GM06990 (cell line): ENCODE measurements at regions not wholly inside any gene's neighbourhood (a gene's known extent, or its start where the extent isn't known, plus 50 kb on each side); places are given as distances from the start of the nearest gene placed in this dataset.

Experiments used
- DNase-seq: peaks from one replicate; pipeline ENCODE4 v3.0.0-alpha.2; 2011; ENCODE audit not compliant: insufficient read length; ENCODE audit errors: extremely low read depth
- H3K27me3 ChIP-seq: replicated peaks from 2 replicates; pipeline ENCODE4 v1.6.0; 2011; ENCODE audit warnings: low read length; ENCODE audit not compliant: control insufficient read depth, insufficient read depth
- H3K36me3 ChIP-seq: 2 replicates; pipeline ENCODE4 v1.5.1; 2011; ENCODE audit warnings: low read length; ENCODE audit not compliant: control insufficient read depth, insufficient read depth
- H3K4me3 ChIP-seq: replicated peaks from 2 replicates; pipeline ENCODE4 v1.5.1; 2011; ENCODE audit warnings: low read depth, mild to moderate bottlenecking, control low read depth, low read length
- CTCF ChIP-seq: IDR thresholded peaks from 2 replicates; pipeline ENCODE4 v1.5.1; 2011; ENCODE audit warnings: low read length, control low read depth, mild to moderate bottlenecking, inconsistent platforms; ENCODE audit not compliant: insufficient read depth, poor library complexity, severe bottlenecking

- no peaks in the 10 kb centered on the region for H3K27me3 ChIP-seq
- DNase-seq: no peak
- H3K4me3 ChIP-seq: no peak overlapping the region
- TF ChIP-seq CTCF: no peak
- H3K36me3 ChIP-seq: no peaks in the 10 kb centered on the region
Measured at GRCh38 chr1:218718977-218719376, 373.8 kb downstream of the TGFB2 start.

GRCh38 chr1:218728898-218729565, 383.9 kb downstream of the TGFB2 start:
- H3K36me3 ChIP-seq: no peaks in the 10 kb centered on the region
- H3K4me3 ChIP-seq: no peak overlapping the region
- no peak for TF ChIP-seq CTCF
- no peak for DNase-seq
- no peaks in the 10 kb centered on the region for H3K27me3 ChIP-seq

GRCh38 chr1:218735436-218736032, 390.4 kb downstream of the TGFB2 start:
- TF ChIP-seq CTCF: no peak
- Histone ChIP-seq H3K4me3 (no peak overlapping the region), H3K27me3 (no peaks in the 10 kb centered on the region), H3K36me3 (no peaks in the 10 kb centered on the region)
- DNase-seq: no peak

- Histone ChIP-seq H3K27me3 (no peaks in the 10 kb centered on the region), H3K36me3 (no peaks in the 10 kb centered on the region), H3K4me3 (no peak overlapping the region)
- no peak for TF ChIP-seq CTCF
- no peak for DNase-seq
Measured at GRCh38 chr1:218739426-218739825, 394.3 kb downstream of the TGFB2 start.

GRCh38 chr1:218741852-218742251, 396.7 kb downstream of the TGFB2 start:
- no peak for DNase-seq
- TF ChIP-seq CTCF: no peak

More at GRCh38 chr1:218741852-218742251, 396.7 kb downstream of the TGFB2 start:
- Histone ChIP-seq H3K27me3 (no peaks in the 10 kb centered on the region), H3K36me3 (no peaks in the 10 kb centered on the region), H3K4me3 (no peak overlapping the region)
